VCaP (cell line): ENCODE measurements at regions not wholly inside any gene's neighbourhood (a gene's known extent, or its start where the extent isn't known, plus 50 kb on each side); places are given as distances from the start of the nearest gene placed in this dataset.

Experiments used
- H3K27ac ChIP-seq: fragments of 450-650 bp; 2 replicates; pipeline ENCODE4 v1.5.1; 2017
- CTCF ChIP-seq: fragments of 450-650 bp; conservative IDR thresholded peaks from 2 replicates; pipeline ENCODE4 v1.5.1; 2017; ENCODE audit warnings: mild to moderate bottlenecking, moderate library complexity

DNA sequence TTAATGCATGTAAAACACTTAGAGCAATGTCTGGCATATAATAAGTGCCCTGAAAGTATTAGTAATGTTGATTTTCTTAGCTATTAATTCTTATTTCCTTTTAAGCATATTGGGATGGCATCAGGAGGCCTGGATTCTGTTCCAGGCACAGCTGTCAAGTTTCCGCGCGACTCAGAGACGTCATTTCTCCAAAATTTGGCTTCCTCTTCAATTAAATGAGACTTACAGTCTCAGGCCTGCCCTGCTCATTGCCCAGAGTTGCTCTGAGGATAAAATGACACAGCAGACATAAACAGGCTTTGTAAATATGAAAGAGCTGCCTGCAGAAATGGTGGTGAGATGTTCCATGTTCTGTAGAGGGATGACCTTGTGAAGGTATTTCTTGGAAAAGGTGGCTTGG lies 159.8 kb upstream of the GLRA1 start:
- H3K27ac ChIP-seq = no peak overlapping the region
- TF ChIP-seq CTCF = no peak

DNA sequence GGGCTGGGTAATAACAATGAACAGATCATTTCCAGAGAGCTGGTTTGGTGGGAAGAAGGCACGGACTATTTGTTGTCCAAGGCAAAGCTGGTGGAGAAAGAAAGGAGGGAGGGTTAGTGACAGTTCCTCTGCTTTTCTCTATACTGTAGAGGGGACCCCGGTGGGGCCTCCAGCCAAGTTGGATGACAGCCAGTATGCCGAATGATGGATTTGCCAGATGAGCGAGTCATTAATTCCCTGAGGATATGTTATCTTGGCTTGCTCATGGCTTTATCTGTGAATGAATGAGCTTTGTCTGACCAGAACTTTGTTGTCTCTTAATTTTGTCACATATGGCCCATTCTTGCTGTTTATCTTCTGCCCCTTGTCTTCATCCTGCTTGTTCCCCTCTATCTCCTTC lies 158.6 kb upstream of the GLRA1 start:
- H3K27ac ChIP-seq = no peak overlapping the region
- TF ChIP-seq CTCF = no peak

- TF ChIP-seq CTCF = no peak
- H3K27ac ChIP-seq = peak overlapping the region; percentile 27
Observed at GRCh38 chr5:152072091-152072490, 147.4 kb upstream of the GLRA1 start.

DNA sequence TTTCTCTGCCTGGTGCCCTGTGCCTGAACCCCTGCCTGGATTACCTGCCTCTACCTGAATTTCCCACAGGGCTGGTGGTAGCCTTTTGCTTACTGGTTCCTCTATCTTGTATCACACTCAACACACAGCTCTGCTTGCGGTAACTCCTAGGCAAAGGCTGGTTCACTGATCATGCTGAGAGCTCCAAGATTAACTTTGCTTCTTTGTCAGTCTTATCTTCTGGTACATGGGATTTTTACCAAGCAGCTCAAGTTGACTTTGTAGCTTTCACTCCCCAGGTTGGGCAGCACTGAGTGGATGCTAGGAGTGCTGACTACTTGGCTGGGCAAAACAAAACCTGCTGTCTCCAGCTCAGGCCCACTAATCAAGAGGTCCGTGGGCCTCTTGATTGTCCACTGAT lies 145.9 kb upstream of the GLRA1 start:
- TF ChIP-seq CTCF = no peak
- no peak overlapping the region for H3K27ac ChIP-seq

DNA sequence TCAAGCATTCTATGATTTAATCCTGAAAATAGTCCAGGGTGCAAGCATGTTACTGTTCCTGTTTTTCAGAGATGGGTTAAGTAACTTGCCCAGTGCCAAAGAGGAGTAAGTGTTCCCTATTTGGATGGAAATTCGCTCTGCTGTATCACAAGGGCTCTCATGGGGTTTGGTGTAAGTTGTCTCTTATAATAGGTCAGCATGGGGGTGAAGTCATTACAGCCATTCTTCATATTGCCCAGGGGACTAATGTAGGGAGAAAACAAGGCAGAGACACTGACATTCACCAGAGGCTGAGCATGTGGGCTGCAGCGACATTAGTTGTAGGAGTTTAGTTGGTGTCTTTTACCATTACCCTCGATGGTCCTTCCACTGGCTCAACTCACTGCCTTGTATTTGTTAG lies 142.1 kb upstream of the GLRA1 start:
- no peak overlapping the region for H3K27ac ChIP-seq
- no peak for TF ChIP-seq CTCF

- H3K27ac ChIP-seq = no peak overlapping the region
- no peak for TF ChIP-seq CTCF
Observed at GRCh38 chr5:152063004-152063403, 138.4 kb upstream of the GLRA1 start.

DNA sequence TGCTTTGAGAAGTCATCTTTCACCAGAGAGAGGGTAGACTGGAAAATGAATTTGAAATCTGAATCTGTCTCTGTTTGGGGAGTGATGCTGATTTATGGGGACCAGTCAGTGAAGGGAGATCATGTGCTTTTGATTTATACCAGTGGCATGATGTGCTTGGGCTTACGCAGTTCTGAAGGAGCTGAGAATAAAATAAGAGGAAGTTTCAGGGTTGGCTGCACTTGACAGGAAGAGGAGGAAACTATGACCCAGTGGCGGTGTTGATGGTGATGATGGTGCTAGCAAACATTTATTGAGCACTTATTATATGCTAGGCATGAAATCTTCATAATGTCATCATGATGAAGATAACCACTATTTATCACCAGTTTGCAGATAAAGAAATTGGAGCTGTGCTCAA lies 136.4 kb upstream of the GLRA1 start:
- no peak for TF ChIP-seq CTCF
- no peak overlapping the region for H3K27ac ChIP-seq

GRCh38 chr5:152058267-152058666 lies 133.6 kb upstream of the GLRA1 start:
- no peak for TF ChIP-seq CTCF
- H3K27ac ChIP-seq = no peak overlapping the region
